T47D (cell line): ENCODE measurements at regions not wholly inside any gene's neighbourhood (a gene's known extent, or its start where the extent isn't known, plus 50 kb on each side); places are given as distances from the start of the nearest gene placed in this dataset.
A peak's percentile ranks its signal among the peaks of the same experiment; 100 is the strongest.

Experiments
- DNase-seq, 2 experiments: peaks; one replicate each; pipeline versions ENCODE4 v3.0.0 to v3.0.0-alpha.2; 2011 to 2012; ENCODE audit warnings: low read depth in 1 of 2, low spot score in 1 of 2
- JUND ChIP-seq: IDR thresholded peaks from 2 replicates; pipeline ENCODE4 v1.6.1; 2012; ENCODE audit warnings: low read depth
- in situ Hi-C: cut with HindIII; loops from 2 replicates; pipeline ENCODE4 v1.10.0; 2016; ENCODE audit warnings: low sequenced_read_pairs, low pct_unique_long_range_greater_than_20kb

DNA sequence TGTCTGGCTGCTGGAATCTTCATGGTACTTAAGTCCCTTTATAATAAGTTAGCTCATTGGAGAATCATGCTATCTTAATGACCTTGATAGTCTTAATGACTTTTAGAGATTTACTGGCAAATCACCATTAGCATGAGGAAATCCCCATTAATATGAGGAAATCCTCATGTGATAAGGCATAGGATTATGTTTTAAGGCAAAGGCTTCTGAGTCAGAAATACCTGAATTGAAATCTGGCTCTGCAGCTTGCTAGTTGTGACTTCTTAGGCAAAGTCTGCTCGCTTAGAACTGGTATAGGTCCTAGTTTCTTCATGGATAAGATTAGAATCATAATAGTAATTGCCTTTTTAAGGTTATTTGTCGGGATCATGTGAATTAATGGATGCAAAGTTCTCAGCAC lies 190.2 kb upstream of the BANK1 start:
- no peak for DNase-seq
- no peak for TF ChIP-seq JUND
- in situ Hi-C loops, result no loop called here

GRCh38 chr4:101599620-101600019 lies 190.9 kb upstream of the BANK1 start:
- DNase-seq, result no peak
- no peak for TF ChIP-seq JUND

DNA sequence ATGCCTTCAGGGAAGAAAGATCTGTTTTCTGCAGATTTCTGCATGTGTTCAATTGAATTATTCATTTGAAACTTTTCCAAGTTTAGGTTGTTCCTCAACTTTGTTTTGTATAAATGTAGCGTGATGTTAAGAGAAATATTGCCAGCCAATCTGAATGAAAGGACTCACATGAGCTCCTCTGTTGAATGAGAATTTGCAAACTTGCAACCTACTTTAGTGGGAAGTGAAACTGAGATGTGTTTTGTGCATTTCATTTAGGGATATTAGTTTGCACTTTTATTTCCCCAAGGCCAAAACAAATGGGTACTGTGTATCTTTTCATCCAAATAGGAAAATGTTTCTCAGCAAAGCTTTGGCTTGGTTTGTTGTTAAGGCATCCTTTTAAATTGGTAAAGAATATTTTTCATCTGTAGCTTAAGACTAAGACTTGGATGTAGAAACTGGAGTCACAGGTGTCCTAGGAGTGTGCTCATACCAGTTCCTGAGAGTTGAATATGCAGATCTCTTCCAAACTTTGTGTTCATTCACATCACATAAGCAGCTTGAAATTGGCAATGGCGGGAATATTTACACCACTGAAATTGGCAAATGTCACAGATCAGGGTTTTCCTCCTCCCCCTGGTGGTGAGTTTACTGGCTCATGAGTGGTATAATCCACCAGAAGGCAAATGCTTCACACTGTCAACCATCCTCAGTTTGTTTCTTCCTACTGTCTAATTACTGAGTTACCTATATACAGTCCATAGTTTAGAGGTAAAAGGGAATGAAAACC lies 193.6 kb upstream of the BANK1 start:
- in situ Hi-C loops, result no loop called here
- peak in 1 of 2 experiments; percentile 8 for DNase-seq
- TF ChIP-seq JUND, result no peak

More at GRCh38 chr4:101599620-101600019, 190.9 kb upstream of the BANK1 start:
- in situ Hi-C loops, result no loop called here

DNA sequence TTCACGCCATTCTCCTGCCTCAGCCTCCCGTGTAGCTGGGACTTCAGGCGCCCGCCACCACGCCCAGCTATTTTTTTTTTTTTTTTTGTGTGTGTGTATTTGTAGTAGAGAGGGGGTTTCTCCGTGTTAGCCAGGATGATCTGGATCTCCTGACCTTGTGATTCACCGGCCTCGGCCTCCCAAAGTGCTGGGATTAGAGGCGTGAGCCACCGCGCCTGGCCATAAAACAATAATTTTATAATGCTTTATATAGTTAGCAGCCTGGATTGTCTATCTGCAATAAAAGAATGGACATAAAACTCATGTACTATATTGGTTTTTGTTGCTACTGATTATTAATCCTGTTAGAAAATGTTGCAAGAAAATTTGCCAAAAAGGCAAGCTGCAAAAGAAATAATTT lies 195.9 kb upstream of the BANK1 start:
- DNase-seq, result no peak
- TF ChIP-seq JUND, result no peak
- in situ Hi-C loops, result no loop called here

DNA sequence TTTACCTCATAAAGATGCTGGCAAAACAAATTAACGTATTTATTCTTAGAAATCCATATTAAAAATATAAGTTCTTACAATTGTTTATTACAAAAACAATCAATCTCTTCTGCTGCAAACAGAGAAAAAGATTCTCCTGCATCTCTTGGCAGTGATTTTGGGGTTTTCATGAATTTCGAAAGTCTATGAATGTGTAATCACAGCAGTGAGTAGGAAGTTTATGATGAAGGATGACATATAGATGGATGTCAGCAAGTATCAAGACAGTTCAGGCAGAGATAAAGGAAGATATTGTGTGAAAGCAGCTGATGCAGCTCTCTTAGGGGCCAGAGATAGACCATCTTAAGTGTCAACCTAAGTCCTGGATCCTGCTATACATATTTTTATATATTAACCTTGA lies 196.9 kb upstream of the BANK1 start:
- TF ChIP-seq JUND, result no peak
- in situ Hi-C loops, result no loop called here
- no peak for DNase-seq

GRCh38 chr4:101584306-101584705 lies 206.2 kb upstream of the BANK1 start:
- TF ChIP-seq JUND, result no peak
- no peak for DNase-seq
- in situ Hi-C loops, result no loop called here

GRCh38 chr4:101563126-101563525 lies 215.8 kb upstream of the PPP3CA start:
- no peak for TF ChIP-seq JUND
- in situ Hi-C loops, result no loop called here
- no peak for DNase-seq

DNA sequence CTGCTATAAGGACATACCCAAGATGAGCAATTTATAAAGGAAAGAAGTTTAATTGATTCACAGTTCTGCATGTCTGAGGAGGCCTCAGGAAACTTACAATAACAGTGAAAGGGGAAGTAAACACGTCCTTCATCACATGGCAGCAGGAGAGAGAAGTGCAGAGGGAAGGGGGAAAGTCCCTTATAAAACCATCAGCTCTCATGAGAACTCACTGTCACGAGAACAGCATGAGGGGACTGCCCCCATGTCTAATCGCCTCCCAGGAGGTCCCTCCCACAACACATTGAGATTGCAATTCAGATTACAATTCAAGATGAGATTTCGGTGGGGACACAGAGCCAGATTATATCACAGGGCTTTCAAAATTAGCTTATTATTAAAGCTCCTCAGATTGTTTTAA lies 209.5 kb upstream of the PPP3CA start:
- DNase-seq, result no peak
- in situ Hi-C loops, result no loop called here
- TF ChIP-seq JUND, result no peak

DNA sequence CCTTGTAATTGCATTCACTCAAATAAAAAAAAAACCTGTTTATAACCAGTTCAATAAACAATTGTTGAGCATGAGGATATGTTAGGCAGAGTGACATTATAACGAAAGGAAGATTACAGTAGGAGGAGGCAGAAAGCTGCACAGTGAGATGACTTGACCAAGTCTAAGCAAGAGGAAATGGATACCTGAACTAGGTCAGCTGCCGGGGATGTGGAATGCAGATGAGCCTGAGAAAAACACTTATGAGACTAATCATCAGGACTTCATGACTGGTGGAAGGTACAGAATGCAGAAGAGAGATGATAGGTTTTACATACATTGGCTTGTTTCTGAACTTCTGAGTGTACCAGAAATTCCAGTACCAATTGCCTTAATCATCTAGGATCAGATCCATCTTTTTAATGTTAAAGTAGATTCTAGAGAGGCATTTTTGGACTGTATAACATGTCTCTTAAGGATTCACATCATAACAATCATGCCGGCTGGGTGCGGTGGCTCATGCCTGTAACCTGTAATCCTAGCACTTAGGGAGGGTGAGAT lies 208.1 kb upstream of the PPP3CA start:
- in situ Hi-C loops, result no loop called here
- no peak for TF ChIP-seq JUND
- DNase-seq, result no peak

DNA sequence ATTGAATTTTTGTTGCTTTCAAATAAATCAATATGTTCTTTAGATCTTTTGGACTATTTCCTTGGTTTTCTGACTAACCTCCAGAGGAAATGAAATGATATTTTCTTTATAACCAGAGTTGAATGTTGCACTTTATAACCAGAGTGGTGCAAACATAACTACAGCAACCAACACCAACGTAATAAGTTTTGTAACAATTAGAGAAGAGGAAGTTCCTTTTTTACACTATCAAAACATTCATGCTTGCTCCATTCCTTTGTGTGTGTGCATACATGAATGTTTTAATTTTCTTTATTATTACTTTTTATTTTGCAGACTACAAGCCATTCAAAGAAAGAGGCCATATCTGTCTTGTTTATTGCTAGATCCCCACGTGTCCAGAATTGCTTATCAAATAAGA lies 193.0 kb upstream of the PPP3CA start:
- TF ChIP-seq JUND, result no peak
- DNase-seq, result no peak
- in situ Hi-C loops, result no loop called here

DNA sequence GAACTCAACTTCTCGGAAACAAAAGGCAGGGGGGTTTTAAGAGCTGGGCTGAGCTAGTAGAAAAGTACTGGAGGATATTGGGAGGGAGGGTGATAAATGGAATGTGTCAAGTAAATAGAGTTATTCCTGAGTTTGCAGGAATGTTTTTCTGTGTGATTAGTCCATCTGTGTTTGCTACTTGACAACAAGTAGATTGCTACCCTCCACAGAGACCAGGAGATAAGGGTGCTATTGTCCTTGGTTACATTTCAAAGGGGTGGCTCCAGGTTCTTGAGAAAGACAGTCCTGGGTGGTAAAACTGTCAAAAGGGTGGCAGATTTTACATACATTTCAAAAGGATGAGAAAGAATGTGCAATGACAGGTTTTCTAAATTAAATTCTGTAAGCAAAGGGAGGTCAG lies 181.2 kb upstream of the PPP3CA start:
- in situ Hi-C loops, result no loop called here
- TF ChIP-seq JUND, result no peak
- DNase-seq, result no peak

- in situ Hi-C loops, result no loop called here
- DNase-seq, result no peak
- TF ChIP-seq JUND, result no peak
These were observed 179.9 kb upstream of the PPP3CA start for GRCh38 chr4:101527188-101527587.

- no peak for TF ChIP-seq JUND
- in situ Hi-C loops, result no loop called here
- DNase-seq, result no peak
These were observed 168.2 kb upstream of the PPP3CA start for GRCh38 chr4:101515566-101515965.

DNA sequence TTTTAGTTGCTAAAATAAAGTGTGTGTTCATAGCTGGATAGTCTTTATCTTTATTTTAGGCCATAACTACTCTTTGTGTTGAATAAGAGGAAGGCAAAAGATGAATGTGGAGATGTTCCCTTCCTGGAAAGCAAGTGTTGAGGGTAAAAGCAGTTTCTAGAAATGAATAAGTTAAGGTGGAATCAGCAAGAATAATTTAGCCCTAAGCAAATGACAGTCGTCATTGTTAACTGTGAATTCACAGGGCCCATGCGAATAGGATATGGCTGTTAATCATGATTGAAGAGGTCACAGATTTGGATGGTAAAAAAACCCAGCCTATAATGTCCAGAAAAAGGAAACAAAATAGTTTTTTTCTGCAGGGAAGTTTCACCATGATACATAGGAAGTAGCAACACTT lies 167.8 kb upstream of the PPP3CA start:
- in situ Hi-C loops, result no loop called here
- TF ChIP-seq JUND, result no peak
- DNase-seq, result no peak
